IMR-90 (cell line): ENCODE measurements at regions not wholly inside any gene's neighbourhood (a gene's known extent, or its start where the extent isn't known, plus 50 kb on each side); places are given as distances from the start of the nearest gene placed in this dataset.

ENCODE experiments used
- ATAC-seq: fragments of 200-7000 bp; cut with Tn5 transposase; 2 replicates; pipeline ENCODE4 v1.9.1; 2020; ENCODE audit warnings: low read depth, mild to moderate bottlenecking, moderate library complexity
- BruUV-seq: library from RNA; stranded (reverse); fragments of 400-500 nt; replicated peaks from 2 replicates; lab custom pipeline; 2021; lab: Mats Ljungman, UMichigan
- CTCF ChIA-PET: fragments of 300-600 bp; formaldehyde crosslinking; extraction: SDS; loops from one replicate; lab custom pipeline; 2021; ENCODE audit warnings: antibody characterized with exemption; lab: Yijun Ruan, JAX
- POLR2A ChIA-PET: fragments of 300-600 bp; sonication (Branson Sonifier 250); formaldehyde crosslinking; loops from one replicate; lab custom pipeline; 2022; ENCODE audit warnings: antibody characterized with exemption; ENCODE audit not compliant: unreplicated experiment; lab: Charles Lee
- DNase-seq: peaks from one replicate; pipeline ENCODE4 v3.0.0; 2013
- H2AFZ ChIP-seq: replicated peaks from 2 replicates; pipeline ENCODE3; 2013; ENCODE audit warnings: low read length, mild to moderate bottlenecking; ENCODE audit not compliant: poor library complexity
- H2AK5ac ChIP-seq: 2 replicates; pipeline ENCODE4 v1.6.1; 2013; ENCODE audit warnings: low read depth, low read length, inconsistent platforms
- H2AK9ac ChIP-seq: replicated peaks from 2 replicates; pipeline ENCODE3; 2013; ENCODE audit warnings: mild to moderate bottlenecking, low read depth, low read length, moderate library complexity; ENCODE audit not compliant: poor library complexity
- H2BK120ac ChIP-seq: 2 replicates; pipeline ENCODE4 v1.6.1; 2013; ENCODE audit warnings: low read depth, low read length, inconsistent platforms
- H2BK15ac ChIP-seq: 3 replicates; pipeline ENCODE4 v1.6.1; 2013; ENCODE audit warnings: low read depth, low read length, inconsistent platforms
- H2BK20ac ChIP-seq: 2 replicates; pipeline ENCODE4 v1.6.1; 2013; ENCODE audit warnings: low read depth, mild to moderate bottlenecking, inconsistent platforms, low read length, moderate library complexity
- H2BK5ac ChIP-seq: 2 replicates; pipeline ENCODE4 v1.6.1; 2013; ENCODE audit warnings: mild to moderate bottlenecking, low read depth, low read length, inconsistent platforms; ENCODE audit not compliant: poor library complexity, severe bottlenecking
- H3K14ac ChIP-seq: replicated peaks from 2 replicates; pipeline ENCODE4 v1.6.1; 2013; ENCODE audit warnings: low read depth, low read length, inconsistent platforms
- H3K18ac ChIP-seq: 2 replicates; pipeline ENCODE4 v1.6.1; 2013; ENCODE audit warnings: low read depth, low read length, control low read depth
- H3K23ac ChIP-seq: 2 replicates; pipeline ENCODE4 v1.6.1; 2013; ENCODE audit warnings: low read depth, low read length, inconsistent platforms
- H3K27ac ChIP-seq: 2 replicates; pipeline ENCODE4 v1.5.1; 2013; ENCODE audit warnings: mild to moderate bottlenecking, control low read depth, low read length; ENCODE audit not compliant: insufficient read depth
- H3K27me3 ChIP-seq: 2 replicates; pipeline ENCODE4 v1.6.1; 2013; ENCODE audit warnings: low read length; ENCODE audit not compliant: control insufficient read depth, insufficient read depth
- H3K36me3 ChIP-seq: 2 replicates; pipeline ENCODE4 v1.6.1; 2013; ENCODE audit warnings: low read length, mixed read lengths; ENCODE audit not compliant: control insufficient read depth, insufficient read depth
- H3K4ac ChIP-seq: 2 replicates; pipeline ENCODE4 v1.6.1; 2013; ENCODE audit warnings: low read depth, low read length, inconsistent platforms
- H3K4me1 ChIP-seq: 2 replicates; pipeline ENCODE4 v1.6.1; 2013; ENCODE audit warnings: low read length, mixed read lengths; ENCODE audit not compliant: control insufficient read depth, insufficient read depth
- H3K4me2 ChIP-seq: 2 replicates; pipeline ENCODE4 v1.6.1; 2013; ENCODE audit warnings: low read depth, mild to moderate bottlenecking, control low read depth, low read length, moderate library complexity
- H3K4me3 ChIP-seq: 2 replicates; pipeline ENCODE4 v1.5.1; 2013; ENCODE audit warnings: low read depth, mild to moderate bottlenecking, control low read depth, low read length, moderate library complexity; ENCODE audit not compliant: insufficient read depth
- H3K56ac ChIP-seq: 2 replicates; pipeline ENCODE4 v1.6.1; 2013; ENCODE audit warnings: low read length, inconsistent platforms; ENCODE audit not compliant: insufficient read depth; ENCODE audit errors: extremely low read depth
- H3K79me1 ChIP-seq, 2 experiments: 2 replicates each; pipeline ENCODE4 v1.6.1; 2013; ENCODE audit warnings: low read length in 2 of 2, inconsistent platforms in 1 of 2, low read depth in 1 of 2
- H3K9ac ChIP-seq: 2 replicates; pipeline ENCODE4 v1.6.1; 2013; ENCODE audit warnings: low read depth, low read length, control low read depth
- H3K9me1 ChIP-seq: 2 replicates; pipeline ENCODE4 v1.6.1; 2013; ENCODE audit warnings: low read length, inconsistent platforms; ENCODE audit not compliant: insufficient read depth
- H3K9me3 ChIP-seq: 2 replicates; pipeline ENCODE4 v1.6.1; 2013; ENCODE audit warnings: low read length; ENCODE audit not compliant: control insufficient read depth, insufficient read depth
- H4K20me1 ChIP-seq: 2 replicates; pipeline ENCODE4 v1.6.1; 2013; ENCODE audit warnings: low read length, inconsistent platforms; ENCODE audit not compliant: insufficient read depth
- H4K5ac ChIP-seq: 2 replicates; pipeline ENCODE4 v1.6.1; 2013; ENCODE audit warnings: mild to moderate bottlenecking, low read depth, low read length, control low read depth
- H4K8ac ChIP-seq, 2 experiments: 2 replicates each; pipeline ENCODE4 v1.6.1; 2013; ENCODE audit warnings: low read depth in 2 of 2, low read length in 2 of 2, control low read depth in 1 of 2, inconsistent platforms in 1 of 2
- H4K91ac ChIP-seq: 2 replicates; pipeline ENCODE4 v1.6.1; 2013; ENCODE audit warnings: low read depth, low read length, inconsistent platforms; ENCODE audit not compliant: insufficient read depth
- BHLHE40 ChIP-seq: fragments of 150-350 bp; IDR thresholded peaks from 2 replicates; pipeline ENCODE4 v1.6.1; 2016; ENCODE audit warnings: mild to moderate bottlenecking, low read depth, low read length
- CEBPB ChIP-seq: IDR thresholded peaks from 2 replicates; pipeline ENCODE4 v1.6.1; 2012; ENCODE audit warnings: low read depth, low read length, improper control_type of control experiment
- CHD1 ChIP-seq: IDR thresholded peaks from 2 replicates; pipeline ENCODE4 v1.6.1; 2012; ENCODE audit warnings: low read depth, low read length, improper control_type of control experiment
- CTCF ChIP-seq: conservative IDR thresholded peaks from 2 replicates; pipeline ENCODE4 v1.5.1; 2012; ENCODE audit warnings: mild to moderate bottlenecking, low read depth, low read length, improper control_type of control experiment
- ELK1 ChIP-seq: fragments of 150-350 bp; IDR thresholded peaks from 2 replicates; pipeline ENCODE4 v1.6.1; 2016; ENCODE audit warnings: low read depth, mild to moderate bottlenecking, low read length, moderate library complexity, borderline replicate concordance
- FOS ChIP-seq: fragments of 150-350 bp; IDR thresholded peaks from 2 replicates; pipeline ENCODE4 v1.6.1; 2016; ENCODE audit warnings: low read depth, low read length
- MAFK ChIP-seq: IDR thresholded peaks from 2 replicates; pipeline ENCODE4 v1.6.1; 2012; ENCODE audit warnings: low read depth, low read length, improper control_type of control experiment
- MAZ ChIP-seq: IDR thresholded peaks from 2 replicates; pipeline ENCODE4 v1.6.1; 2012; ENCODE audit warnings: low read depth, mild to moderate bottlenecking, low read length, improper control_type of control experiment, moderate library complexity, borderline replicate concordance
- MXI1 ChIP-seq: IDR thresholded peaks from 2 replicates; pipeline ENCODE4 v1.6.1; 2012; ENCODE audit warnings: low read depth, mild to moderate bottlenecking, low read length, moderate library complexity, borderline replicate concordance
- NFE2L2 ChIP-seq: fragments of 150-350 bp; IDR thresholded peaks from 2 replicates; pipeline ENCODE4 v1.6.1; 2016; ENCODE audit warnings: low read depth, mild to moderate bottlenecking, low read length
- POLR2A ChIP-seq: IDR thresholded peaks from 2 replicates; pipeline ENCODE4 v1.6.1; 2012; ENCODE audit warnings: mild to moderate bottlenecking, low read depth, low read length
- RAD21 ChIP-seq: IDR thresholded peaks from 2 replicates; pipeline ENCODE4 v1.6.1; 2012; ENCODE audit warnings: low read length, improper control_type of control experiment
- RCOR1 ChIP-seq: IDR thresholded peaks from 2 replicates; pipeline ENCODE4 v1.6.1; 2012; ENCODE audit warnings: mild to moderate bottlenecking, low read length, improper control_type of control experiment; ENCODE audit not compliant: insufficient replicate concordance
- RFX5 ChIP-seq: IDR thresholded peaks from 2 replicates; pipeline ENCODE4 v1.8.0; 2012; ENCODE audit warnings: low read depth, mild to moderate bottlenecking, low read length, moderate library complexity
- SMC3 ChIP-seq: fragments of 150-350 bp; IDR thresholded peaks from 2 replicates; pipeline ENCODE4 v1.6.1; 2016; ENCODE audit warnings: low read depth, mild to moderate bottlenecking, antibody characterized with exemption, low read length, moderate library complexity
- USF2 ChIP-seq: fragments of 150-350 bp; IDR thresholded peaks from 2 replicates; pipeline ENCODE4 v1.6.1; 2017; ENCODE audit warnings: mild to moderate bottlenecking, antibody characterized with exemption, low read length, low read depth
- WGBS, 2 experiments: methylation state at CpG; one replicate each; pipeline versions ENCODE4 v1.1.5 to v1.1.7; 2013; ENCODE audit warnings: missing lambda C conversion rate in 2 of 2; ENCODE audit not compliant: insufficient read length in 1 of 2; ENCODE audit errors: extremely low coverage in 2 of 2; 5-methylcytosine and 5-hydroxymethylcytosine counted together
- dilution Hi-C: fragments of 300-500 bp; cut with HindIII; formaldehyde crosslinking; loops from one replicate; pipeline ENCODE4 v1.14.3; 2018; ENCODE audit warnings: low sequenced_read_pairs; ENCODE audit not compliant: unreplicated experiment
- in situ Hi-C: fragments of 300-500 bp; cut with MboI; formaldehyde crosslinking; loops from 3 replicates; pipeline ENCODE4 v1.14.3; 2019; ENCODE audit warnings: low sequenced_read_pairs, inconsistent platforms, mixed read lengths
- intact Hi-C: fragments of 100-400 bp; cut with micrococcal nuclease; formaldehyde crosslinking; loops from 2 replicates; pipeline ENCODE4 v1.10.0; 2022

- Histone ChIP-seq H3K18ac (no peak overlapping the region), H3K56ac (no peak overlapping the region), H2AFZ (no peak overlapping the region), H4K20me1 (no peaks in the 10 kb centered on the region), H3K27me3 (no peaks in the 10 kb centered on the region), H3K23ac (no peak overlapping the region), H3K4ac (no peak overlapping the region), H3K9me3 (peaks cover 23% of the 10 kb centered on the region), H3K9ac (no peak overlapping the region), H4K8ac (no peak overlapping the region), H2BK120ac (no peak overlapping the region), H2AK9ac (no peak overlapping the region), H3K4me3 (no peak overlapping the region), H2BK5ac (no peak overlapping the region), H3K4me1 (no peaks in the 10 kb centered on the region), H3K36me3 (no peaks in the 10 kb centered on the region), H2BK15ac (no peak overlapping the region), H3K4me2 (no peak overlapping the region), H2AK5ac (no peak overlapping the region), H4K91ac (no peak overlapping the region), H3K27ac (no peak overlapping the region), H3K79me1 (no peaks in the 10 kb centered on the region), H4K5ac (no peak overlapping the region), H3K9me1 (no peaks in the 10 kb centered on the region), H3K14ac (no peak overlapping the region), H2BK20ac (no peak overlapping the region)
- intact Hi-C loops = no loop called here
- ChIA-PET POLR2A (no interaction called here), CTCF (no interaction called here)
- no peak for TF ChIP-seq MAFK
- no peak for TF ChIP-seq SMC3
- TF ChIP-seq ELK1 = no peak
- no peak for TF ChIP-seq FOS
- TF ChIP-seq NFE2L2 = no peak
- no peak for TF ChIP-seq USF2
- no peak for TF ChIP-seq RFX5
- TF ChIP-seq RCOR1 = no peak
- TF ChIP-seq POLR2A = no peak
- no peak for TF ChIP-seq CHD1
- TF ChIP-seq RAD21 = no peak
- TF ChIP-seq MXI1 = no peak
- no peak for TF ChIP-seq MAZ
- no peak for TF ChIP-seq CTCF
- TF ChIP-seq BHLHE40 = no peak
- no peak for TF ChIP-seq CEBPB
- DNase-seq (no peak), ATAC-seq (no peak)
- dilution Hi-C loops = no loop called here
- in situ Hi-C loops = no loop called here
- 80% methylated on average over 17 of the region's 34 CpGs; no CpG with 5 or more reads in 1 of the 2 experiments for WGBS, 2 experiments
- BruUV-seq = no TSS peak
Measured at GRCh38 chr19:29439688-29440550, 85.9 kb upstream of the VSTM2B start.
